ENCODE measurements at regions not wholly inside any gene's neighbourhood (a gene's known extent, or its start where the extent isn't known, plus 50 kb on each side); places are given as distances from the start of the nearest gene placed in this dataset.

- TF ChIP-seq POLR2AphosphoS5 (IDR thresholded peaks at IDR 0.05; ENCODE audit: low read depth, low read length) (no peak), POLR2A (IDR thresholded peaks at IDR 0.05; ENCODE audit: low read depth, low read length) (no peak), SPI1 (IDR thresholded peaks at IDR 0.05; ENCODE audit: low read depth, low read length) (no peak)
These were observed 79.0 kb upstream of the KCNA1 start for GRCh38 chr12:4830556-4831210.
